H1 (cell line): ENCODE measurements at regions not wholly inside any gene's neighbourhood (a gene's known extent, or its start where the extent isn't known, plus 50 kb on each side); places are given as distances from the start of the nearest gene placed in this dataset.

ENCODE experiments used
- CTCF ChIA-PET: fragments of 300-600 bp; sonication (Branson Sonifier 250); formaldehyde crosslinking; loops from one replicate; lab custom pipeline; 2021; ENCODE audit not compliant: partially characterized antibody; lab: Charles Lee
- POLR2A ChIA-PET: fragments of 300-600 bp; sonication (Branson Sonifier 250); formaldehyde crosslinking; loops from one replicate; lab custom pipeline; 2021; ENCODE audit warnings: inconsistent platforms; ENCODE audit not compliant: partially characterized antibody; lab: Charles Lee
- DNase-seq, 2 experiments: peaks; one replicate each; pipeline versions ENCODE4 v3.0.0 to v3.0.0-alpha.2; 2010 to 2022; ENCODE audit warnings: low spot score in 2 of 2, low read depth in 1 of 2, mixed read lengths in 1 of 2
- FAIRE-seq: peaks from 2 replicates; lab custom pipeline; 2011; peaks lifted over from hg19 to GRCh38; lab: Jason Lieb, UNC
- H2AFZ ChIP-seq: 2 replicates; pipeline ENCODE4 v1.8.1; 2012; ENCODE audit warnings: low read length, inconsistent platforms
- H2AK5ac ChIP-seq: 2 replicates; pipeline ENCODE4 v1.6.1; 2013; ENCODE audit warnings: low read depth, low read length
- H2BK120ac ChIP-seq: replicated peaks from 2 replicates; pipeline ENCODE3; 2013; ENCODE audit warnings: low read depth, low read length, inconsistent platforms
- H2BK12ac ChIP-seq: 2 replicates; pipeline ENCODE4 v1.6.1; 2013; ENCODE audit warnings: low read depth, low read length
- H2BK15ac ChIP-seq: 2 replicates; pipeline ENCODE4 v1.6.1; 2013; ENCODE audit warnings: low read length
- H2BK20ac ChIP-seq: 2 replicates; pipeline ENCODE4 v1.6.1; 2013; ENCODE audit warnings: low read length
- H2BK5ac ChIP-seq: 2 replicates; pipeline ENCODE4 v1.6.1; 2013; ENCODE audit warnings: low read depth, low read length
- H3K14ac ChIP-seq: 2 replicates; pipeline ENCODE4 v1.6.1; 2013; ENCODE audit warnings: inconsistent platforms; ENCODE audit not compliant: insufficient read length
- H3K18ac ChIP-seq: 2 replicates; pipeline ENCODE4 v1.6.1; 2013; ENCODE audit warnings: low read length; ENCODE audit errors: extremely low read depth
- H3K23ac ChIP-seq: 2 replicates; pipeline ENCODE4 v1.6.1; 2013; ENCODE audit warnings: inconsistent platforms; ENCODE audit not compliant: insufficient read length
- H3K23me2 ChIP-seq: 2 replicates; pipeline ENCODE4 v1.6.1; 2013; ENCODE audit warnings: low read depth, low read length
- H3K27ac ChIP-seq: 2 replicates; pipeline ENCODE4 v1.6.1; 2011; ENCODE audit warnings: low read depth, low read length, inconsistent platforms
- H3K27me3 ChIP-seq, 4 experiments: replicated peaks in 1 of 4; 1 replicate in 1 of 4; 2 replicates in 3 of 4; pipeline versions ENCODE4 v1.6.1 to v1.8.1; 2011 to 2013; ENCODE audit warnings: low read length in 3 of 4, mild to moderate bottlenecking in 3 of 4, inconsistent platforms in 2 of 4, mixed read lengths in 2 of 4, moderate library complexity in 1 of 4; ENCODE audit not compliant: control insufficient read depth in 3 of 4, insufficient read depth in 3 of 4; ENCODE audit errors: extremely low read depth in 1 of 4
- H3K36me3 ChIP-seq, 4 experiments: 2 replicates each; pipeline versions ENCODE4 v1.6.1 to v1.8.1; 2011 to 2013; ENCODE audit warnings: mild to moderate bottlenecking in 4 of 4, low read length in 3 of 4, moderate library complexity in 2 of 4, control low read depth in 1 of 4, inconsistent platforms in 1 of 4; ENCODE audit not compliant: insufficient read depth in 4 of 4, control insufficient read depth in 2 of 4
- H3K4ac ChIP-seq: replicated peaks from 2 replicates; pipeline ENCODE3; 2013; ENCODE audit warnings: low read length, low read depth, mixed read lengths, inconsistent platforms; ENCODE audit not compliant: insufficient read length
- H3K4me1 ChIP-seq, 4 experiments: replicated peaks in 1 of 4; 1 replicate in 1 of 4; 2 replicates in 3 of 4; pipeline versions ENCODE4 v1.6.1 to v1.8.1; 2011 to 2013; ENCODE audit warnings: low read length in 3 of 4, inconsistent platforms in 2 of 4, mixed read lengths in 1 of 4; ENCODE audit not compliant: insufficient read depth in 4 of 4, control insufficient read depth in 3 of 4
- H3K4me2 ChIP-seq, 2 experiments: 2 replicates each; pipeline versions ENCODE4 v1.6.1 to v1.8.1; 2011 to 2013; ENCODE audit warnings: low read depth in 2 of 2, low read length in 2 of 2, control low read depth in 1 of 2, inconsistent platforms in 1 of 2, mild to moderate bottlenecking in 1 of 2; ENCODE audit not compliant: insufficient read depth in 1 of 2
- H3K4me3 ChIP-seq, 4 experiments: fragments of 200-600, 300-600 bp in 1 of 4; sonication (generic), shearing (Covaris generic), sonication (Bioruptor Twin) in 1 of 4; 2 replicates each; pipeline versions ENCODE4 v1.5.1 to v1.8.1; 2011 to 2016; ENCODE audit warnings: low read length in 4 of 4, low read depth in 3 of 4, control low read depth in 2 of 4, inconsistent platforms in 2 of 4, mild to moderate bottlenecking in 2 of 4, mixed read lengths in 1 of 4, moderate library complexity in 1 of 4; ENCODE audit not compliant: insufficient read depth in 2 of 4; ENCODE audit errors: extremely low read depth in 1 of 4
- H3K56ac ChIP-seq: replicated peaks from 2 replicates; pipeline ENCODE3; 2013; ENCODE audit warnings: low read depth, mild to moderate bottlenecking, mixed read lengths, low read length, inconsistent platforms; ENCODE audit not compliant: insufficient read length
- H3K79me1 ChIP-seq: 2 replicates; pipeline ENCODE4 v1.6.1; 2013; ENCODE audit warnings: low read depth, low read length, control low read depth
- H3K79me2 ChIP-seq, 2 experiments: 2 replicates each; pipeline versions ENCODE4 v1.6.1 to v1.8.1; 2012 to 2013; ENCODE audit warnings: low read length in 2 of 2, mild to moderate bottlenecking in 2 of 2, inconsistent platforms in 1 of 2; ENCODE audit not compliant: insufficient read depth in 2 of 2, control insufficient read depth in 1 of 2
- H3K9ac ChIP-seq, 4 experiments: replicated peaks in 1 of 4; 1 replicate in 1 of 4; 2 replicates in 3 of 4; pipeline versions ENCODE4 v1.6.1 to v1.8.1; 2011 to 2013; ENCODE audit warnings: low read depth in 3 of 4, low read length in 3 of 4, control low read depth in 2 of 4, mild to moderate bottlenecking in 2 of 4, moderate library complexity in 2 of 4, inconsistent platforms in 1 of 4; ENCODE audit errors: extremely low read depth in 1 of 4
- H3K9me3 ChIP-seq, 2 experiments: 2 replicates each; pipeline versions ENCODE4 v1.6.1 to v1.8.1; 2012 to 2013; ENCODE audit warnings: mild to moderate bottlenecking in 2 of 2, moderate library complexity in 2 of 2, control low read depth in 1 of 2, inconsistent platforms in 1 of 2, low read depth in 1 of 2, low read length in 1 of 2, mixed read lengths in 1 of 2; ENCODE audit not compliant: insufficient read depth in 2 of 2
- H4K20me1 ChIP-seq, 2 experiments: replicated peaks in 1 of 2; 2 replicates each; pipeline versions ENCODE3 to v1.8.1; 2011 to 2013; ENCODE audit warnings: inconsistent platforms in 2 of 2, low read length in 2 of 2, mild to moderate bottlenecking in 1 of 2; ENCODE audit not compliant: insufficient read depth in 2 of 2, control insufficient read depth in 1 of 2
- H4K5ac ChIP-seq: 2 replicates; pipeline ENCODE4 v1.6.1; 2013; ENCODE audit warnings: low read length, low read depth, mixed read lengths, inconsistent platforms; ENCODE audit not compliant: insufficient read length
- H4K8ac ChIP-seq: 2 replicates; pipeline ENCODE4 v1.8.0; 2013; ENCODE audit warnings: mild to moderate bottlenecking, moderate library complexity, low read length, inconsistent platforms; ENCODE audit not compliant: insufficient read depth; ENCODE audit errors: extremely low read depth
- H4K91ac ChIP-seq: replicated peaks from 2 replicates; pipeline ENCODE3; 2013; ENCODE audit warnings: low read length, mixed read lengths, inconsistent platforms; ENCODE audit not compliant: insufficient read length
- ASH2L ChIP-seq: fragments of 200-600, 300-600 bp; sonication (generic); IDR thresholded peaks from one replicate; pipeline ENCODE4 v1.7.1; 2017; ENCODE audit warnings: low read length
- POLR2A ChIP-seq, 2 experiments: IDR thresholded peaks; 1 replicate in 1 of 2; 2 replicates in 1 of 2; pipeline ENCODE4 v1.6.1; 2011; ENCODE audit warnings: low read depth in 2 of 2, low read length in 2 of 2, mild to moderate bottlenecking in 2 of 2; ENCODE audit errors: control extremely low read depth in 1 of 2
- WGBS, 2 experiments: shearing (Covaris generic) in 1 of 2; methylation state at CpG; one replicate each; pipeline versions ENCODE4 v1.1.6 to v1.1.7; 2013 to 2015; ENCODE audit warnings: low lambda C conversion rate in 2 of 2, mixed read lengths in 2 of 2, inconsistent platforms in 1 of 2, low coverage in 1 of 2, missing lambda C conversion rate in 1 of 2; ENCODE audit not compliant: insufficient replicate concordance in 2 of 2, insufficient coverage in 1 of 2, insufficient read length in 1 of 2; ENCODE audit errors: extremely low coverage in 1 of 2, missing lambda C conversion rate in 1 of 2; 5-methylcytosine and 5-hydroxymethylcytosine counted together

DNA sequence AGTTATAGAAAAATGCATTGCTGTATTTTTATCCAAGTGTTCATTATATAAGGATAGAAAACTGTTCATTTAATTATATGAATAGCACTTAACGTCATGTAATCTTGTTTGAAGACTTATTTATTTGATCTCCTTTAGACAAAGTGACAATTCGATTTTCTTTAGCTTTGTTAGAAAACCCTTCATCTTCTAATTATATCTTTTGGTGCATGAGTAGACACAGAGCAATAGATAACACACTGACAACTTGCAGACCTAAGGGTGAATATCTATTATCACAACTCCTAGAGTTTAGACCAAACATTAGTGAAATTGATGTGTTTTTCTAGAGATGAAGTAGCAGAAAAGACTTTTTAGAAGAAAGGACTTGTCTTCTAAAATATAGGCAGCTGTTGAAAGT lies 446.4 kb upstream of the SEMA6A start:
- Histone ChIP-seq H3K79me2 (no peaks in the 10 kb centered on the region), H3K4me2 (no peak overlapping the region), H3K4ac (no peak overlapping the region), H2BK12ac (no peak overlapping the region), H3K4me1 (no peaks in the 10 kb centered on the region), H3K79me1 (peaks cover 2% of the 10 kb centered on the region; the same call in 1 of the 2 replicates), H2AK5ac (no peak overlapping the region), H4K91ac (no peak overlapping the region), H3K23ac (no peak overlapping the region), H3K27me3 (no peaks in the 10 kb centered on the region), H2BK120ac (no peak overlapping the region), H4K20me1 (no peaks in the 10 kb centered on the region), H3K27ac (no peak overlapping the region), H2BK15ac (no peak overlapping the region), H2BK20ac (no peak overlapping the region), H2AFZ (no peak overlapping the region), H2BK5ac (no peak overlapping the region), H3K14ac (no peak overlapping the region), H3K9me3 (no peaks in the 10 kb centered on the region), H3K4me3 (no peak overlapping the region), H3K23me2 (no peaks in the 10 kb centered on the region; the same call in 1 of the 2 replicates), H4K5ac (no peak overlapping the region), H3K56ac (no peak overlapping the region), H4K8ac (no peak overlapping the region), H3K36me3 (no peaks in the 10 kb centered on the region), H3K9ac (no peak overlapping the region), H3K18ac (no peak overlapping the region)
- ChIA-PET POLR2A (no interaction called here), CTCF (no interaction called here)
- DNase-seq (no peak), FAIRE-seq (no peak)
- WGBS, 2 experiments: 86% methylated on average over 2 of the region's 2 CpGs; no CpG with 5 or more reads in 1 of the 2 experiments
- no peak for TF ChIP-seq POLR2A (IDR thresholded peaks at IDR 0.05; ENCODE audit: control extremely low read depth in 1 of 2, low read depth in 2 of 2, low read length in 2 of 2)
- no peak for TF ChIP-seq ASH2L
